Testis (tissue), 2 donors: ENCODE measurements at regions not wholly inside any gene's neighbourhood (a gene's known extent, or its start where the extent isn't known, plus 50 kb on each side); places are given as distances from the start of the nearest gene placed in this dataset.

Experiments
- CTCF ChIP-seq, 3 experiments: fragments of 450-650 bp in 2 of 3; fragments of 200-600 bp in 1 of 3; sonication (generic) in 1 of 3; IDR thresholded peaks; one replicate each; pipeline ENCODE4 v1.5.1; 2016 to 2019; ENCODE audit warnings: antibody characterized with exemption in 3 of 3, mild to moderate bottlenecking in 2 of 3, moderate library complexity in 1 of 3
- POLR2A ChIP-seq: fragments of 450-650 bp; IDR thresholded peaks from one replicate; pipeline ENCODE4 v1.6.1; 2017; ENCODE audit warnings: antibody characterized with exemption, mild to moderate bottlenecking, moderate library complexity

DNA sequence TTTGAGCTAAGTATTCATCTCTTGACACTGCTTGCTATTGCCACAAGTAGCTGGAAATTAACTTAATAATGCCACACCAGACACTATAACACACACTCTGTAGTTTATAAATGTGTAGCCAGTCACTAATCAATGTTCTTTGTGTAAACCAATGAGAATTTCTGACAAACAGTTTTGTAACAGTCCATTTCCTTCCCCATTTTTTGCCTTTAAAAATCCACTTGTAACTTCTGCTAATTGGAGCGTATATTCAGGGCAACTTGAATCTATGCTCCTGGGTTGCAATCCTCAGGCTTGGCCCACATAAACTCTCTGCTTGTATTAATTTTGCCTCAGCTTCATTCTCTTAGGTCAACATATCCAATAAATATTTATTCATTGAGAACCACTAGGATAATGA, 125.0 kb upstream of the DHRS4 start:
- TF ChIP-seq CTCF (IDR thresholded peaks at IDR 0.05) (no peak), POLR2A (no peak)
